ENCODE measurements at regions not wholly inside any gene's neighbourhood (a gene's known extent, or its start where the extent isn't known, plus 50 kb on each side); places are given as distances from the start of the nearest gene placed in this dataset.

DNA sequence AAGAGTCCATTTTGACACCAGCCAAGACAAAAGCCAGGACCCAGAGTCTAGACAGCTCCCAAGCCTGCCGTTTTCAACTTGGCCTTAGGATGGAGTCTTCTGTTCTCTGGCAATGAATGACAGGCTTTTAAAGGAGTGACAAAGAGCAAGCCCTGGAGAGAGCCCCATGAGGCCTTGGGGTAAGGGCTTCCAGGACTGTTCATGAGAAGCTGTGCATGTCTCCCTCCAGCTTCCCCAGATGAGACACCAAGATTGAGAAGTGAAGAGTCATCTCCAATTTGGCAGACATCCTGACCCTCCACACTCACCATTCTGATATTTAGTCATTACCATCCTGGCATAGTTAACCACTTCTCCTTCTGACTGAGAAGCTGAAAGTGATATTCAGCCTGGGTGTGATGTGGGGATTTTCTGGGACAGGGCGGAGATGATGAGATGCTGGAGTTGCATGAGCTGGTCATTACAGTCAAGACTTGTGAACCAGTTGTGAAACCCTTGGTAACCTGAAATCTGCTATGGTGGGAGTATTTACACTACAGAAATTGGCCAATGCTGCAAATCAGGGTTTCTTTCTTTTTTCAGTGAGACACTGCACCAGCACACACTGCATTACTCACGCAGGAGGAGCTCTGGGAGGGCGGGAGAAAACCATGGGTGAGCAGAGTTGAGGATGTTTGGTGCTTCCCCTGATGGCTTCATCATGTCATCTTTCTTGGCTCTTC, 77.8 kb downstream of the VCPKMT start:
- DNase-seq (ENCODE audit: low spot score) = no peak

DNA sequence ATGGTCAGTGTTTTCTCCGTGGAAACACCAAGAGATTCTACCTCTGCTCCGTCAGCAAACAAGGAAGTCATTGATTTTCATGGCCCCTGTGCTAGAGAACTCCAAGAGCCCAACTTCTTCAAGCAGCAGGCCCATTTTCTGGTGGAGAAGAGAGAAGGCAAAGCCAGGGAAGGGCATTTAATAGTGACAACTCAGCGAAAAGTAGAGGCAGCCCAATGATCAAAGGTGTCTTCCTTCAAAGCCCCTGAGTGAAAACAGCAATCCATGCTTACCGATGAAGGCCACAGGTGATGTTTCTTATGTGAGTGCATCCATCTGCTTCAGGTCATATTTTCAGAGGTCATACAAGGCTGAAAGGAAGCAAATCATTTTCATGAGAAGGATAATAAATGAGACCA, 77.3 kb downstream of the VCPKMT start:
- DNase-seq (ENCODE audit: low spot score) = no peak

DNA sequence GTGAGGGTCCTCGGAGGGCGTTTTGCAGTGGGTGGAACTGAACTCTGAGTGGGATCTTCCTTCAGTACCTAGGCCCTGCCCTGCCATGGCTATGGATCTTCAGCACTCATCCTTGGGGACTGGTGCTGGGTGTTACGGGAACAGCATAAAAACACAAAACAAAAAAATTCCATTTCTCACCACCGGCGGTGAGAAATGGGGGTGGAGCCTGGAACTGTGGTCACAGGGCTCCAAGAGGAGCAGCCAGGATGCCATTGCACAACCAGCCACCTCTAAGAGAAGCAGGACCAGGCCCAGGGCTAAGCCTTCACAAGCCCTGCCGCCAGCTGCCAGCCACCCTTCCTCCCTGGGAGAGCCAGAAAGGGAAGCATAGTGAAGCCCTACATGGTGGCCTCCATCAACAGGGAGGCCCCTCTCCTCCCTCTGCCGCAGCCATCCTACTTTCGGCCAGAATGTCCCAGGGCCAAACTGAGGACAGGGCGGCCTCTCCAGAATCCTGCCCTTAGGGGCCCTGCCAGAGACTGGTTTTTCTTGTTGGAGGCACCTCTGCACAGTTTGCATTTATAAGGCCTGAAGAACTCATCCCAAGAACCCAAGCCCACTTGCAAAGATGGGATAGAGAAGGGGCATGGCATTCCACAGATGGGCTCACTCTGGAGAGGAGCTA, 76.5 kb downstream of the VCPKMT start:
- DNase-seq (ENCODE audit: low spot score) = no peak

DNA sequence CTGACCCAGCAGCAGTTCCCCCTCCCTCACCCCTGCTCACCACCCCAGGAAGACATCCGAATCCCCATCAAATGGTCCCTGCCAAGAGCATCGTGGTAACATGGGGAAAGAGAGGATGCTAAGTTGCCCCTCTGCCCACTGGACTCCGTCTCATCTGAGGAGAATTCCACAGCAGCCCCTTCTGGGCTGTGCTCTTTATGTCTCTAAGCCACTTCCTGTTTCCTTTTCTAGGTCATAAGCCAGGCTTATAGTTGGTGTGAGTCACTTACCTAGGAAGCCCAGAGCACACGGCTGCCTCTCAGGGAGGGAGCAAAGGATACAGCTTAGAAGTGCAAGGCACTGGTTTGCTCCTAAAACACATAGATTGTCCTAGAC, 76.0 kb downstream of the VCPKMT start:
- DNase-seq (ENCODE audit: low spot score) = no peak

DNA sequence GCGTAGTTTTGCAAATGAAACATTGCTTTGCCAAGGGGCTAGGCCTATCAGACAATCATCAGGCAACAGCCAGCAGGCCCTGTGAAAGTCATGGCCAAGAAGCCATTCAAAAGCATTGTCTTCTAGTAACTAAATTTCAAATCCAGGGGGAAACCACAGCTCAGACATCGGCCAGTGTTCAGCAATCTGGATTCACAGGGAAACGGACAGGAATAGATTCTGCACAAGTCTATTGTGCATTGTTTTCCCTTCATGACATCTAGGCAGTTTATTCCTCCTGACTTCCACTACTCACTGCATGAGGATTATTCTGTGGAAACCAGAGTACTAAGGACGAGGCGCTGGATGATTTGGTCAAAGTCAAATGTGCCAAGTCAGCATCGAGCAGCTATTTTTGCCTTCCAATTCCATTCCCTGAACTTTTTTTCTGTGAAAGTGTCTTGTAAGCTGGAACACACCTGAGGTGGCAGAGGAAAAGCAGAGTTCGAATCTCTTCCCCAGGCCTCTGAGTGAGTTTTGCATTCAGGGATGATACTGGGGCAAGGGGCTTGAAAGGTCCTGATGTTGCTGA, 75.4 kb downstream of the VCPKMT start:
- DNase-seq (ENCODE audit: low spot score) = no peak

DNA sequence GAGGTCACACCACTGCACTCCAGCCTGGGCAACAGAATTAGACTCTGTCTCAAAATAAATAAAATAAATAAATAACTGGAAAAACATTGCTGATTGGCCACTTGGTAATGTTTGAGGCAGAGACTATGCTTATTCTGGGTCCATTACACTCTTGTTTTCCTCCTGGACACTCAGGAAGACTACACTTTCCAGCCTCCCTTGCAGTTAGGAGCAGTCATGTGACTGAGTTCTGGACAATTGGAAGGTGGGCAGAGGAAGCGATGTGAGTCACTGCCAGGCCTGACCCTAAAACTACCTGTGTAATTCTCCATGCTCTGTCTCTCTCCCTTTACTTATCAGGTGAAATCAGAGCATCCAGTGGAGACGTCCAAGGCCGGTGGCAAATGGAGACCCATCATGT, 74.4 kb downstream of the VCPKMT start:
- no peak for DNase-seq (ENCODE audit: low spot score)

DNA sequence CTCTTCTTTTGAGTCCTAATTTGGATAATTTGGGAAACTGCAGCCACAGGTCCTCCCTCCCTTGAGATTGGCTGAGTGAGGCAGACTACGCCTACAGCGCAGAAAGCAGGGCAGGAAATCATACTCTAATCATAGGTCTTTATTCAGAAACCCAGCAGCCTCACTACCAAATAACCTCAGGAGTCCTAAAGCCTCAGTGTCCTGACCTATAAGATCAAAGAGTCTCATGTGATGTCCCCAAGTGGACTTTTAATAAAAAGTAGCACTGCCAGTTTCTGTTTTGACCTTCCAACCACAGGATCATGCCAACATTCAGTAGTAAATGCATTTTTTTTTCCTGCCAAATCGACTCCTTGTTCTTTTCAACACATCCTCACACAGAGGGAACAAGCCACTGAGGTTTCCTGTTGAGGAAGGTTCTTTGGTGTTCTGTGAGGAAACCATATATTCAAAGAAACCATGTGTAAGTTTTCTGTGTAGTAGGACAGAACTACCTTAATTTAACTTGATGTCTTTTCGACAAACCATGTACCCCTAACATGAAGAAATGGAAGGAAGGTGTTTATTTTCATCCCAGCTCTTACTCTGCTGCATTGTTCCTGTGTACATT, 72.2 kb downstream of the VCPKMT start:
- DNase-seq (ENCODE audit: low spot score) = no peak

DNA sequence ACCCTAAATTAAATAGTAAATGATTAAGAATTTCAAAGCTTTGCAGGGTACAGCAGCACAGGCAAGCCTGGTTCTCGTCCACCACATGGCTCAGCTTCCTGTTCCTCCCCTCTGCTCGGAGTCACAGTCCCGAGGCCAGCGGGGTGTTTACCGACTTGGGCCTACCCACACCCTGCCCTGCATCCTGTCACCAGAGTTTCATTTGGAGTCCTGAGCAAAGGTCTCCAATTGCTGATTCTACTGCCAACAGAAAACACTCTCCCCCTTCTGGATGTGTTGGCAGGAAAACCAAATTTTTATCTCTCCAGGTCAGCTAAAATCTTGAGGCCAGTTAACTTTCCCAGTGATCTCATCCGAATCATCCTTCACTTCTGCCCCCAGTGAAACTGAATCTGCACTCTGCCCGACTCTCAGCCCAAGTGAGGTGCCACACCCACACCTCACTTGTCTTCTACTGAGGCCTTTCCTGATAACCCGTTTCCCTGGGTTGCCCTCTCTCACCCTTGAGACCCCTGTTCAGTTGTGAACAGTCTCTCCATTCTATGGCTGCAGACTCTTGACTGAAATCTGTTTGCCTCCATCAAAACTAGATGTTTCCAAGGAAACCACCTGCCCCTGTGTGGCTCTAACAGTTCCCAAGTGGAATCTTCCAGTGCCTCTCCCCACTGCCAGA, 71.2 kb downstream of the VCPKMT start:
- DNase-seq (ENCODE audit: low spot score) = no peak

DNA sequence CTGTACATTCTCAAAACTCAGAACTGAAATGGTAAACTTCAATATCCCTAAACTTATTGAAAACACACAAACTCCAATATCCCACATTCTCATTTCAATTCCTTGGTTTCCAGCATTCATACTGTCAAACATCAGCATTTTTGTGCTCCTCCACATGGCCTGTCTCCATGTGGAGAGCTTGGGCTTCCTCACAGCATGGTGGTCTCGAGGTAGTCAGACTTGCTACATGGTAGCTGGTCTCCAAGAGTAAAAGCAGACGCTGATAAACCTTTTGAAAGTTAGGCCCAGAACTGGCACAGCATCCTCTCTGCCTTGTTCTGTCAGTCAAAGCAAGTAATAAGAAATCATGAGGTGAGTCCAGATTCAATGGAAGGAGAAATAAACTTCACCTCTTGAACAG, 70.5 kb downstream of the VCPKMT start:
- DNase-seq (ENCODE audit: low spot score) = no peak

DNA sequence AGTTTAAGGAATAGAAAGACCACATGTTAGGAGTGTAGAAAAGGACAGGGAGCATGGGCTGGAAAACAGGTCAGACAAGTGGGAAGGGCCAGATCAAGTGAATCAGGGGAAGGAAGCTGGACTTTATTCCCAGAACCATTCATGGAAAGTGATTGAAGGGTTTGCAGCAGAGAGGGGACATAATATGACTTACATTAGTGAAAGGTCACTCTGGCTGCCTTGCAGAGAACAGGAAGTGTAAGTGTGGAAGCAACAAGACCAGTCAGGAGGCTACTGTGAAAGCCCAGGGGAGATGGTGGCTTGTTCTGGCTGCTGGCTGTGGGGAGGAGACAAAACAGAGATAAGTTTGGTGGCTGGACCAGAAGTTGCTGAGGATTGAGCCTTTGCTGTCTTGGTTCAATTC, 69.1 kb downstream of the VCPKMT start:
- DNase-seq (ENCODE audit: low spot score) = no peak

DNA sequence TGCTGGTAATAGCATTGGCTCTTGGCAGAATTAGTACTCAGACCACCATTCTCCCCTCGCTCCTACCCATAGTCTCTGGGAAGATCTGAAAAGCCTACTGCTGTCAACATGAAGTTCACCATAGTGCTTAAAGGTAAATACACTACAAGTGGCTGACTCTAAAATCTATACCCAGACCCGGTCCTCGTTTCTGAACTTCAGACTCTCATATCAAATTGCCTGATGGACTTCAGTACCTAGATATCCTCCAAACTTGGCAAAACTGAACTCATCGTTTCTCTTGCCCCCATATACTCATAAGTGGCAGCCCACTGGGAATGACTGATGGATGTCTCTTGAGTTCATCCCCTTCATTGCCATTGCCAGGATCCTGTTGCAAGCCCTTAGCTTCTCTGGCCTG, 67.3 kb downstream of the VCPKMT start:
- no peak for DNase-seq (ENCODE audit: low spot score)

DNA sequence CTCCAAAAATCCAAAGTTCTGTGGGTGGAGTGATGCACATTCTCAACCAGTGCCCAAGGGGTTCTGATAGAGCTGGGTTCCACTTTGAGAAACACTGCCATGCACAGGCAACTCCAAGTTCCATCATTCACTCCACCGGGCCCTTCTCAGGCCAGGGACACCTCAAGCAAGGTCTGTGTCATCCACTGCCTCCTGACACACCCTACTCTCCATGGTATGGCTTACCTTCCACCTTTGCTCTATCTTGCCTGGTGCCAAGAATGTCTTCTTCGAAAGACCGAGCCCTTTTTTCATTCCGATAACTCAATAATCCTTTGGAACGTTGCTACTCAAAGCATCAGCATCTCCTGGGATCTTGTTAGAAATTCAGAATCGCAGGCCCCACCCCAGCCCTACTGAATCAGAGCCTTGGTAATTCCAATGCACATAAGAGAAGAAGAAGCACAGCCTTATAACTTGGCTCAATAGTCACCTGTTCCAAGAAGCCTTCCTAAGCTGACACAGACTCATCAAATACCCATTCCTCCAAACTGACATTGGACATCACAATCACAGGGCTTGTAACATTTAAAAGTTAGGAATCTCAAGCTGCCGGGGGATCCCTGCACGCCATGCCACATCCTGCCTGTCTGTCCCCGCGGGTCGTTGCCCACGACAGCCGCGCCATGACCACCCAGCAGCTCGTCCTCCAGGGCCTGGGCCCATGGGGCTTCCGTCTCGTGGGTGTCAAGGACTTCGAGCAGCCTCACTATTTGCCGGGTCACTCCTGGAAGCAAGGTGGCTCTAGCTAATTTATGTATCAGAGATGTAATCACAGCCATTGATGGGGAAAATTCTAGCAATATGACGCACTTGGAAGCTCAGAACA, 66.4 kb downstream of the VCPKMT start:
- DNase-seq (ENCODE audit: low spot score) = no peak

DNA sequence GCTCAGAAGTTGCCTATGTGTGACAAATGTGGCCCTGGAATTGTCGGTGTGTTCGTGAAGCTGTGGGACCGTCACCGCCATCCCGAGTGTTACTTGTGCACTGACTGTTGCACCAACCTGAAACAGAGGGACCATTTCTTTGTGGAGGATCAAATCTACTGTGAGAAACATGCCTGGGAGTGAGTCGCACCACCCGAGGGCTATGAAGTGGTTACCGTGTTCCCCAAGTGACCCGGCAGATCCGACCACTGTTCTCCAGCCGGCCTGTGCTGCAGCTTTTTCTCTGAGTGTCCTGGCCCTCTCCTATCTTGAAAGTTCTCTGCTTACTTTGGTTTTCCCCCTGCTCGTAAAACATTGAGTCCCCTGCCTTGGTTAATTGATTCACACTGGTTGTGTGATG, 65.3 kb downstream of the VCPKMT start:
- no peak for DNase-seq (ENCODE audit: low spot score)

DNA sequence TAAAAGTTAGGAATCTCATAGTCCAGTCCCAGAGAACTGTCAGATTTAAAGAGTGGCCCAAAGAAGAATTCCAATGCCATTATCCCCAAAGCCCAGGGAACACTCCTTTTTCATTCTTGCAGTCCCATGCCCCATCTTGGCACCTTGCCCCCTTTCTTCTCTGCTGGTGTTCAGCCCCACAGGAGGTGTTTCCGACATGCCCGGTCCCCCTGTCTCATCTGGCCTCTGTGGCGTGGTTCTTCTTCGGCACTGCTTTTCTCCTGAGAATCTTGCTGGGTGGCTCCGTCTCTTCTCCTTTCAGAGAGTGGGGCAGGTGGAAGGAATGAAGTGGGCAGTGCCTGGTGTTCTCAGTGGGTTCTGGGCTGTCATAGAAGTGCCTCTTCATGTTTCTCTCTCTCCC, 64.7 kb downstream of the VCPKMT start:
- DNase-seq (ENCODE audit: low spot score) = no peak

DNA sequence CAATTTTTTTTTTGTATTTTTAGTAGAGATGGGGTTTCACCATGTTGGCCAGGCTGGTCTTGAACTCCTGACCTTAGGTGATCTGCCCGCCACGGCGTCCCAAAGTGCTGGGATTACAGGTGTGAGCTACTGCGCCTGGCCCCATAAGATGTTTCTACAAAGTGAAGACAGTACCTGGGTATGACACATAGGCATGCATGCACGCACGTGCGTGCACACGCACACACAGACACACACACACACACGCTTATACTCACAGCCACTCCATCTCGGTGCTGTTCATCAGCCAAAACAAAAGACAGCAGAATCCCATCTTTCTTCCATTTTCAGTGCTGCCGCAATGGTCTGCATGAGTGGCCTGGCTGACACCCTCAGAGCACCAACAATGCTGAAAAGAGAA, 63.9 kb downstream of the VCPKMT start:
- no peak for DNase-seq (ENCODE audit: low spot score)

DNA sequence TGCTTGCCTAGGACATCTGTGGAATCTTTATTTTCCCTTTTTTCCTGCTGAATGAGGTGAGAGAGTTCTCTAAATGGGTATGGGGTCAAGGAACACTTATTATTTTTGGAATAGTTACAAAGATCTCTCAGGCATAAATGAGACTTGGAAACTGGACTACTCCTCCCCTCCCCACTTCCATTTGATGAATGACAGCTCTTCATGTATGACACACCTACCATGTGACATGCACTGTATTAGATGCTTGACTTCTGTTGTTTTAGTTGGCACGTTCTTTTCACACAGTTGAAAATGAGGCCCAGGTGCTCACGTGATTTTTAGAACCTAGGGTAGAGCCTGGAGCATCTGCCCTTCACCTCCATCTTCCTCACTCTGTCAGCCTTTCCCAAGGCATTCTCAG, 62.4 kb downstream of the VCPKMT start:
- DNase-seq (ENCODE audit: low spot score) = no peak

DNA sequence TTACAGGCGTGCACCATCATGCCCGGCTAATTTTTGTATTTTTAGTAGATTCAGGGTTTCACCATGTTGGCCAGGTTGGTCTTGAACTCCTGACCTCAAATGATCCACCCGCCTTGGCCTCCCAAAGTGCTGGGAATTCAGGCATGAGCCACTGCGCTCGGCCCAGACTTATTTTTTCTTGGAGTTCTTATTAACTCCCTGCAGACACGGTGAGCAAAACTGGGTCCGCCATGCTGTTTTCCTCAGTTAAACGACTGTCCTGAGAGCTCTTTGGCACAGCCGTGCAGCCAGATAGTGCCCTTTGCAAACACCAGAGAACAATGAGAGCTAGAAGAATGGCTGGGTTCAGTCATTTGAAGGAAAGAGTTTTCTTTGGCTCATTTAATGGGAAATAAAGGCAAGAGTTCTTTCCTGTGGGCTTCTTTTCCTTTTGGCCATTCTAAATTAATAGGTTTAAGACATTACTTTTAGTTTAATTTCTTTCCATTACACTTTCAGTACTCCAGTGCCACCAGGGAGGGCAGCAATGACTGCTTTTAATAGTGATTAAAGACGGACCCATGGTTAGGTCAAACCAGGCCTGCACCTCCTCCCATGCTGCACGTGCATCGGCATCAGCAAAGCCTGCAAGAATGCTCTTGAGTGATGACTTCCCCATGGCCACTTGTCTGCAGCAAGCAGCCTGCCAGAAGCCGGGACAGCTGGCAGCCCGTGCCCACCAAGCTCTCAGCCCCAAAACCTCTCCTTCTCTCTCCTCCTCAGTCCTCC, 60.7 kb downstream of the VCPKMT start:
- DNase-seq (ENCODE audit: low spot score) = no peak

DNA sequence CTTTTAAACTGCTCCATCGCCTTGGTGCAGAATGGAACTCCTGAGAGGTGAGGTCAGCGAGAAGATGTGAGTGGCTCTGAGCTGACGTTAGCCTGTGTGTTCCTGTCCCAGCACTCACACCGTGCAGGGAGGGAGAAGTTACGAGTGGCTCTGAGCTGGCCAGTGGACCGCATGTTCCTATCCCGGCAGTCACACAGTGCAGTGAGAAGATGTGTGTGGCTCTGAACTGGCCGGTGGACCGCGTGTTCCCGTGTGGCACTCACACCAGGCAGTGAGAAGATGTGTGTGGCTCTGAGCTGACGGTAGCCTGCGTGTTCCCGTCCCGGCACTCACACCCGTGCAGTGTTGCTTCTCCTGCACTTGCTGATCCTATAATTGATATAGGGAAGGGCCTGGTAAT, 59.9 kb downstream of the VCPKMT start:
- DNase-seq (ENCODE audit: low spot score) = no peak

DNA sequence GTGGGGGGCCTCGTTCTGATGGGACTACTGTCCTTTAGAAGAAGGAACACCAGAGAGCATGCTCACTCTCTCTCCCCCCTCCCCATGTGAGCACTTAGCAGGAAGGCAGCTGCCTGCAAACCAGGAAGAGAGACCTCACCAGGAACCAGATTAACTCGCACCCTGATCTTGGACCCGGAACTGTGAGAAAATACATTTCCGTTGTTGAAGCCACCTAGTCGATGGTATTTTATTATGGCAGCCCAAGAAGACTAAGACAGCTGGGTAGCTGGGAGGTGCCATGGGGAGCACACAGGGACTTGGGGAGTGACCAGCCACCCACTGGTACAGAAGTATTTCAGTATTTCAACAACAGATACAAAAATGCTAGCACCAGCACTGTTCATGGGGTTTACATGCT, 59.0 kb downstream of the VCPKMT start:
- DNase-seq (ENCODE audit: low spot score) = no peak

DNA sequence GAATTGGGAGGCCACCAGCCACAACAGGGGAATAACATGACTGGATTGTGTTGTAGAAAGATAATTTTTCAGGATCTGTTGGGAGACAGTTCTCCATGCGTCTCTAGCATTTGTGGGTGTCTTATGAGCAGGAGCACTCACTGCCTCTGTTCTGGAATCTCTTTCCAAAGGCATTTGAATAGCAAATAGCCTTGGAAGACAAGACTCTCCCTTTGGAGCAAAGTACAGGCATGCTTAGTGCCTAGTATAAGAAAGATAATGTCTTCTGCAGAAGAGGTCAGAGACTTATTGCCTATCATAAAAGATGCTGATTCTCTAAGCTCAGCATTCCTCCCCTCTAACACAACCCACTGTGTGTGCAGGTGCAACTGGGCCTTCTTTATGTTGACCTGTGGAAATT, 58.3 kb downstream of the VCPKMT start:
- DNase-seq (ENCODE audit: low spot score) = no peak
